Natural killer cell (primary cell): ENCODE measurements at regions not wholly inside any gene's neighbourhood (a gene's known extent, or its start where the extent isn't known, plus 50 kb on each side); places are given as distances from the start of the nearest gene placed in this dataset.

Source experiments
- ATAC-seq, 3 donors: fragments of 150-1000 bp in 2 of 3; fragments of 200-7000 bp in 1 of 3; cut with Tn5 transposase; 1 replicate in 1 of 3; 2 replicates in 2 of 3; pipeline ENCODE4 v1.10.0; 2021; ENCODE audit warnings: mild to moderate bottlenecking in 2 of 3, moderate library complexity in 2 of 3
- DNase-seq, 2 donors: peaks; one replicate each; pipeline versions ENCODE4 v3.0.0 to v3.0.0-alpha.2; 2013 to 2021; ENCODE audit warnings: mixed read lengths in 1 of 2
- H3K27ac ChIP-seq: one replicate; pipeline ENCODE4 v1.5.1; 2013; ENCODE audit warnings: mild to moderate bottlenecking, low read length
- H3K27me3 ChIP-seq: one replicate; pipeline ENCODE4 v1.6.1; 2013; ENCODE audit warnings: low read length; ENCODE audit not compliant: control insufficient read depth, insufficient read depth
- H3K36me3 ChIP-seq: one replicate; pipeline ENCODE4 v1.6.1; 2013; ENCODE audit warnings: low read length; ENCODE audit not compliant: control insufficient read depth, insufficient read depth
- H3K4me1 ChIP-seq: one replicate; pipeline ENCODE4 v1.6.1; 2013; ENCODE audit warnings: low read length; ENCODE audit not compliant: control insufficient read depth, insufficient read depth
- H3K4me3 ChIP-seq: one replicate; pipeline ENCODE4 v1.5.1; 2013; ENCODE audit warnings: low read length
- H3K9me3 ChIP-seq: one replicate; pipeline ENCODE4 v1.6.1; 2013; ENCODE audit warnings: low read length; ENCODE audit not compliant: control insufficient read depth, insufficient read depth
- H3K27ac Mint-ChIP-seq, 2 donors: one replicate each; pipeline ENCODE4 v1.8.0; 2022; ENCODE audit warnings: mild to moderate bottlenecking in 2 of 2, mixed read lengths in 2 of 2, moderate library complexity in 1 of 2
- H3K27me3 Mint-ChIP-seq, 2 donors: one replicate each; pipeline ENCODE4 v1.8.0; 2022; ENCODE audit warnings: low read depth in 2 of 2, mixed read lengths in 2 of 2
- H3K36me3 Mint-ChIP-seq: one replicate; pipeline ENCODE4 v1.8.0; 2022; ENCODE audit warnings: mixed read lengths
- H3K4me1 Mint-ChIP-seq, 2 donors: one replicate each; pipeline ENCODE4 v1.8.0; 2022; ENCODE audit warnings: mixed read lengths in 2 of 2
- H3K4me3 Mint-ChIP-seq: one replicate; pipeline ENCODE4 v1.8.0; 2022; ENCODE audit warnings: mild to moderate bottlenecking, moderate library complexity, mixed read lengths
- H3K9me3 Mint-ChIP-seq, 2 donors: one replicate each; pipeline ENCODE4 v1.8.0; 2022; ENCODE audit warnings: mixed read lengths in 2 of 2
- WGBS: methylation state at CpG from one replicate; pipeline ENCODE4 v1.1.7; 2013; ENCODE audit warnings: missing lambda C conversion rate; ENCODE audit not compliant: insufficient coverage; 5-methylcytosine and 5-hydroxymethylcytosine counted together
- intact Hi-C: fragments of 100-400 bp; cut with micrococcal nuclease; formaldehyde crosslinking; loops from one replicate; pipeline ENCODE4 v1.14.2; 2022
- TF ChIP-seq, protein P1 (sequence below): fragments of 200-600 bp; IDR thresholded peaks from one replicate; pipeline ENCODE4 v1.8.0; 2022; ENCODE audit warnings: antibody characterized with exemption

DNA sequence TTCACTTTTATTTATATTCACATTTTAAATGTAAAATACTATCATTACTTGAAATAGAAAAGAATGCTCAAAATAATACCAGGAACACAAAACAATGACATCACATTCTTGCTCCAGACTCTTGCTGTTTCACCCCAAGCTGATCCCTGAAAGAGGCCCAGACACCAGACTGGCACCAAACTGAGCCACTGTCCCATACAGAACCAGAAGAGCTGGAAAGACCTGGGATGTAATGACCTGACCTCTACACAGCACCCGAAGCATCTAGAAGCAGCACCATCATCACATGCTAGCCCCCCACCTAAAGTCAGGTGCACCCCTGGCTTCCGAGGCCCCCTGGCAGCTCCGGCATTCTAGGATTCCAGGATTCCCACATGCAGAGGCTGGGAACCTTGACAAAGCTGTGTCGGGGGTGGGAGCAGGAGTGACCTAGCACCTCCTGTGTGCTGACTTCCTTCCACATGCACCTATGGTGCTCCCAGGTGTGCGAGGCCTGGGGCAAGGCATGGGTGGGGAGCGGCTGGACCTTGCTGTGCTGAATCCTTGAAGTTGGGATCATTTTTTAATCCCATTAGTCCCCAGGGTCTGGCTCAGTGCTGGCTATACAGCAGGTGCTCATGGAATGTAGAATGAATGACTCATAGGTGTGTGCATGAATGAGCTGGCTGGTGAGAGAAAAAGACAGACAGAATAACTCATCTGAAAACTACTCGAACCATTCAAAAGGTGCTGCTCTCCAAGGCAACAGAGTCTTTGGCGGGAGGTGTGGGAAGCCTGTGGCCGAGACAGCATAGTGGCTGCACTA is 144.7 kb upstream of the IQSEC1 start:
- Mint-ChIP-seq H3K27me3 (peaks cover 6 to 12% of the 10 kb centered on the region in 2 donors), H3K36me3 (no peaks in the 10 kb centered on the region), H3K27ac (no peak overlapping the region), H3K4me3 (no peak overlapping the region), H3K4me1 (no peaks in the 10 kb centered on the region), H3K9me3 (no peaks in the 10 kb centered on the region)
- H3K36me3 ChIP-seq, result no peaks in the 10 kb centered on the region
- no peaks in the 10 kb centered on the region for H3K27me3 ChIP-seq
- H3K4me1 ChIP-seq, result no peaks in the 10 kb centered on the region
- WGBS, result 87% methylated on average over 9 of the region's 9 CpGs
- intact Hi-C loops, result no loop called here
- H3K9me3 ChIP-seq, result no peaks in the 10 kb centered on the region
- no peak overlapping the region for H3K27ac ChIP-seq
- no peak for DNase-seq
- H3K4me3 ChIP-seq, result no peak overlapping the region
- no peak for ATAC-seq
- TF ChIP-seq, protein P1, sequence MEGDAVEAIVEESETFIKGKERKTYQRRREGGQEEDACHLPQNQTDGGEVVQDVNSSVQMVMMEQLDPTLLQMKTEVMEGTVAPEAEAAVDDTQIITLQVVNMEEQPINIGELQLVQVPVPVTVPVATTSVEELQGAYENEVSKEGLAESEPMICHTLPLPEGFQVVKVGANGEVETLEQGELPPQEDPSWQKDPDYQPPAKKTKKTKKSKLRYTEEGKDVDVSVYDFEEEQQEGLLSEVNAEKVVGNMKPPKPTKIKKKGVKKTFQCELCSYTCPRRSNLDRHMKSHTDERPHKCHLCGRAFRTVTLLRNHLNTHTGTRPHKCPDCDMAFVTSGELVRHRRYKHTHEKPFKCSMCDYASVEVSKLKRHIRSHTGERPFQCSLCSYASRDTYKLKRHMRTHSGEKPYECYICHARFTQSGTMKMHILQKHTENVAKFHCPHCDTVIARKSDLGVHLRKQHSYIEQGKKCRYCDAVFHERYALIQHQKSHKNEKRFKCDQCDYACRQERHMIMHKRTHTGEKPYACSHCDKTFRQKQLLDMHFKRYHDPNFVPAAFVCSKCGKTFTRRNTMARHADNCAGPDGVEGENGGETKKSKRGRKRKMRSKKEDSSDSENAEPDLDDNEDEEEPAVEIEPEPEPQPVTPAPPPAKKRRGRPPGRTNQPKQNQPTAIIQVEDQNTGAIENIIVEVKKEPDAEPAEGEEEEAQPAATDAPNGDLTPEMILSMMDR, result no peak

DNA sequence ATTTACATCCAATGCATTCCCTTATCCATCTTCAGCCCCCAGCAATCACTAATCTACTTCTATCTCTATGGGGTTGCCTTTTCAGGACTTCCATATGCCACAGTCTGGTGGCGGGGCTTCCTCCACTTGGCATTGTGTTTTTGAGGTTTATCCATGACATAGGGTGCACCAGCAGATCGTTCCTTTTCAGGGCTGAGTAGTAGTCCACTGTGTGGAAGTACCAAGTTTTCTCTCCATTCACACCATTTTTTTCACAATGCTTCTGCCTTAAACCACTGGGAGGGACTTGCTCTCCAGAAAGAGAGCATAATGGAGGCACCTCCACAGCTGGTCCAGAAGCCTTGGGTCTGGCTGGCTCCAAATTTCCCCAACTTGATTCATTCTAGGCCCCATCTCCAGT is 144.0 kb upstream of the IQSEC1 start:
- Histone ChIP-seq H3K27ac (no peak overlapping the region), H3K4me1 (no peaks in the 10 kb centered on the region), H3K9me3 (no peaks in the 10 kb centered on the region), H3K36me3 (no peaks in the 10 kb centered on the region), H3K27me3 (no peaks in the 10 kb centered on the region), H3K4me3 (no peak overlapping the region)
- TF ChIP-seq, protein P1, result no peak
- intact Hi-C loops, result no loop called here
- no peak overlapping the region for H3K27ac Mint-ChIP-seq
- H3K4me1 Mint-ChIP-seq, result no peaks in the 10 kb centered on the region
- WGBS, result 93% methylated on average over 2 of the region's 2 CpGs
- H3K9me3 Mint-ChIP-seq, result no peaks in the 10 kb centered on the region
- H3K4me3 Mint-ChIP-seq, result no peak overlapping the region
- no peak for ATAC-seq
- peaks cover 6 to 12% of the 10 kb centered on the region in 2 donors for H3K27me3 Mint-ChIP-seq
- no peak for DNase-seq
- H3K36me3 Mint-ChIP-seq, result no peaks in the 10 kb centered on the region

DNA sequence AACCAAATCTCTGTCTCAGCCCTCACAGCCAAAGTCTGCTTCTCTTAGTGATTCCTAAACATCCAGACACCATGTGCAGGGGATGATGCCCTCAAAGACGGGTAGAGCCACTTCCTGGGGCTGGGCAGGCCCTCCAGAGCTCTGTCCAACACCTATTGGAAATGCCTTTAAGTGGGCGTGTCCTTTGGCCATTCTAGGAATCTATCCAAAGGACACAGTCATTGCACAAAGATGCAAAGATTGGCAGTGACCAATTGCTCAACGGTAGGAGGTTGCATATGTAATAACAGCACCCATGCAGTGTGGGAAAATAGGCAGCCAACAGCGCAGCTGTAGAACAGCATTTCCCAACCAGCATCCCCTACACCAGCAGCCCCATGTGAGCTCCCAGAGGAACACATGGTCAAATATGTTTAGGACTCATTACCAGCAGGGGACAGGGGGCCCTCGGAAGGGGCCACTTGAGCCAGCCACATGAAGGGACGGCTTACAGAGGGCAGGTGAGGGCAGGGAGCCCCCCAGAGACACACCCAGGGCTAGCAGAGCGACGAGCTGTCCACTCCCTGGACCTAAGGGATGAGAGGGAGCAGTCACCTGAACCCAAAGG is 142.8 kb upstream of the IQSEC1 start:
- no peaks in the 10 kb centered on the region for H3K9me3 Mint-ChIP-seq
- TF ChIP-seq, protein P1, result no peak
- no peak overlapping the region for H3K4me3 Mint-ChIP-seq
- Histone ChIP-seq H3K4me1 (no peaks in the 10 kb centered on the region), H3K9me3 (no peaks in the 10 kb centered on the region), H3K27ac (no peak overlapping the region), H3K27me3 (no peaks in the 10 kb centered on the region), H3K4me3 (no peak overlapping the region), H3K36me3 (no peaks in the 10 kb centered on the region)
- no peak overlapping the region for H3K27ac Mint-ChIP-seq
- no peaks in the 10 kb centered on the region for H3K4me1 Mint-ChIP-seq
- H3K36me3 Mint-ChIP-seq, result no peaks in the 10 kb centered on the region
- 74% methylated on average over 8 of the region's 8 CpGs for WGBS
- intact Hi-C loops, result no loop called here
- ATAC-seq (no peak), DNase-seq (no peak)
- H3K27me3 Mint-ChIP-seq, result peaks cover 9 to 12% of the 10 kb centered on the region in 2 donors
